SK-N-SH (cell line): ENCODE measurements at regions not wholly inside any gene's neighbourhood (a gene's known extent, or its start where the extent isn't known, plus 50 kb on each side); places are given as distances from the start of the nearest gene placed in this dataset.

Experiments used
- CTCF ChIA-PET: fragments of 300-600, 350-600 bp; formaldehyde crosslinking; extraction: SDS; loops from one replicate; lab custom pipeline; 2021; lab: Yijun Ruan, JAX
- POLR2A ChIA-PET: fragments of 350-600 bp; sonication (Branson Sonifier 250); formaldehyde crosslinking; extraction: SDS; loops from one replicate; lab custom pipeline; 2020; ENCODE audit warnings: antibody characterized with exemption, inconsistent platforms; lab: Yijun Ruan, JAX
- DNase-seq: peaks from one replicate; pipeline ENCODE4 v3.0.0; 2012
- H2AFZ ChIP-seq: fragments of 200-600 bp; sonication (generic); 2 replicates; pipeline ENCODE4 v1.8.1; 2016; ENCODE audit warnings: antibody characterized with exemption, mild to moderate bottlenecking, low read depth
- H3F3A ChIP-seq: fragments of 200-600 bp; sonication (generic); replicated peaks from 2 replicates; pipeline ENCODE3; 2016; ENCODE audit warnings: antibody characterized with exemption, mild to moderate bottlenecking; ENCODE audit not compliant: insufficient read depth
- H3K27ac ChIP-seq, 2 experiments: fragments of 200-500 bp in 1 of 2; fragments of 200-600 bp in 1 of 2; sonication (Bioruptor generic) in 1 of 2; sonication (generic), shearing (Covaris generic) in 1 of 2; 2 replicates each; pipeline versions ENCODE4 v1.5.1 to v1.6.1; 2014 to 2016; ENCODE audit warnings: low read depth in 2 of 2, inconsistent platforms in 1 of 2, low read length in 1 of 2, mild to moderate bottlenecking in 1 of 2, mixed read lengths in 1 of 2
- H3K27me3 ChIP-seq: fragments of 200-600 bp; sonication (generic), shearing (Covaris generic); 2 replicates; pipeline ENCODE4 v1.6.1; 2016; ENCODE audit warnings: mixed run types; ENCODE audit not compliant: insufficient read depth
- H3K36me3 ChIP-seq, 2 experiments: fragments of 200-500 bp in 1 of 2; fragments of 200-600 bp in 1 of 2; sonication (Bioruptor generic) in 1 of 2; sonication (generic) in 1 of 2; replicated peaks in 1 of 2; 2 replicates each; pipeline versions ENCODE3 to v1.5.1; 2014 to 2016; ENCODE audit warnings: low read length in 1 of 2, mild to moderate bottlenecking in 1 of 2; ENCODE audit not compliant: insufficient read depth in 2 of 2, control insufficient read depth in 1 of 2
- H3K4me1 ChIP-seq, 2 experiments: fragments of 200-500 bp in 1 of 2; fragments of 200-600 bp in 1 of 2; sonication (Bioruptor generic) in 1 of 2; sonication (generic), shearing (Covaris generic) in 1 of 2; 2 replicates each; pipeline versions ENCODE4 v1.5.1 to v1.6.1; 2014 to 2016; ENCODE audit warnings: low read depth in 1 of 2, low read length in 1 of 2, mixed run types in 1 of 2; ENCODE audit not compliant: insufficient read depth in 2 of 2, control insufficient read depth in 1 of 2
- H3K4me2 ChIP-seq: fragments of 200-600 bp; sonication (generic), shearing (Covaris generic); 2 replicates; pipeline ENCODE4 v1.6.1; 2017; ENCODE audit warnings: mixed run types
- H3K4me3 ChIP-seq, 2 experiments: fragments of 200-500 bp in 1 of 2; fragments of 200-600 bp in 1 of 2; sonication (Bioruptor generic) in 1 of 2; sonication (generic), shearing (Covaris generic) in 1 of 2; 2 replicates each; pipeline versions ENCODE4 v1.5.1 to v1.8.1; 2014 to 2016; ENCODE audit warnings: low read depth in 2 of 2, inconsistent platforms in 1 of 2, low read length in 1 of 2, mild to moderate bottlenecking in 1 of 2, mixed read lengths in 1 of 2, moderate library complexity in 1 of 2
- H3K79me2 ChIP-seq: fragments of 200-600 bp; sonication (generic); 2 replicates; pipeline ENCODE4 v1.8.1; 2017; ENCODE audit warnings: mild to moderate bottlenecking; ENCODE audit not compliant: insufficient read depth
- H3K9ac ChIP-seq: fragments of 200-600 bp; sonication (generic); 2 replicates; pipeline ENCODE4 v1.6.1; 2017; ENCODE audit warnings: mixed run types
- H3K9me2 ChIP-seq: fragments of 200-600 bp; sonication (generic); 2 replicates; pipeline ENCODE4 v1.6.1; 2017; ENCODE audit warnings: mixed run types
- H3K9me3 ChIP-seq: fragments of 200-600 bp; sonication (generic); 2 replicates; pipeline ENCODE4 v1.6.1; 2017; ENCODE audit warnings: mixed run types, mild to moderate bottlenecking, moderate library complexity
- H4K20me1 ChIP-seq: fragments of 200-600 bp; sonication (generic); 2 replicates; pipeline ENCODE4 v1.6.1; 2017; ENCODE audit warnings: mild to moderate bottlenecking, mixed run types; ENCODE audit not compliant: insufficient read depth
- ELF1 ChIP-seq: IDR thresholded peaks from 2 replicates; pipeline ENCODE4 v1.4.0; 2012
- EZH2phosphoT487 ChIP-seq: fragments of 200-600 bp; sonication (generic); IDR thresholded peaks from 2 replicates; pipeline ENCODE4 v1.6.1; 2017; ENCODE audit warnings: low read depth, mixed run types, mild to moderate bottlenecking, antibody characterized with exemption, moderate library complexity, borderline replicate concordance
- FOXM1 ChIP-seq: IDR thresholded peaks from 2 replicates; pipeline ENCODE4 v1.4.0; 2012; ENCODE audit warnings: low read depth, mild to moderate bottlenecking
- IRF3 ChIP-seq: fragments of 150-350 bp; IDR thresholded peaks from 2 replicates; pipeline ENCODE4 v1.6.1; 2016; ENCODE audit warnings: mild to moderate bottlenecking, low read depth, low read length
- JUND ChIP-seq: IDR thresholded peaks from 2 replicates; pipeline ENCODE4 v1.4.0; 2012
- MAX ChIP-seq: IDR thresholded peaks from 2 replicates; pipeline ENCODE4 v1.4.0; 2012; ENCODE audit warnings: low read depth
- MEF2A ChIP-seq: IDR thresholded peaks from 2 replicates; pipeline ENCODE4 v1.4.0; 2012; ENCODE audit warnings: low read depth, borderline replicate concordance
- MXI1 ChIP-seq: IDR thresholded peaks from 2 replicates; pipeline ENCODE4 v1.6.1; 2012; ENCODE audit warnings: mild to moderate bottlenecking, low read depth, low read length, improper control_type of control experiment
- NFIC ChIP-seq: IDR thresholded peaks from 2 replicates; pipeline ENCODE4 v1.4.0; 2012; ENCODE audit warnings: borderline replicate concordance
- NRF1 ChIP-seq: IDR thresholded peaks from 2 replicates; pipeline ENCODE4 v1.6.1; 2012; ENCODE audit warnings: low read depth, mild to moderate bottlenecking, low read length
- PBX3 ChIP-seq: IDR thresholded peaks from 2 replicates; pipeline ENCODE4; 2012
- POLR2AphosphoS5 ChIP-seq: IDR thresholded peaks from 2 replicates; pipeline ENCODE4 v1.6.1; 2012; ENCODE audit warnings: low read depth, low read length
- RAD21 ChIP-seq: IDR thresholded peaks from 2 replicates; pipeline ENCODE4 v1.6.1; 2012; ENCODE audit warnings: mild to moderate bottlenecking, low read length
- RCOR1 ChIP-seq: fragments of 150-350 bp; IDR thresholded peaks from 2 replicates; pipeline ENCODE4 v1.6.1; 2017; ENCODE audit warnings: antibody characterized with exemption, low read length
- REST ChIP-seq: IDR thresholded peaks from 2 replicates; pipeline ENCODE4 v1.6.1; 2012; ENCODE audit warnings: mild to moderate bottlenecking, low read depth, low read length, moderate library complexity
- SIN3A ChIP-seq: IDR thresholded peaks from 2 replicates; pipeline ENCODE4 v1.6.1; 2012; ENCODE audit warnings: low read depth, mild to moderate bottlenecking, low read length, moderate library complexity, borderline replicate concordance
- TCF12 ChIP-seq: IDR thresholded peaks from 2 replicates; pipeline ENCODE4 v1.4.0; 2012
- TEAD4 ChIP-seq: IDR thresholded peaks from 2 replicates; pipeline ENCODE4 v1.4.0; 2012; ENCODE audit warnings: mild to moderate bottlenecking, borderline replicate concordance; ENCODE audit not compliant: insufficient read depth
- USF2 ChIP-seq: fragments of 150-350 bp; IDR thresholded peaks from 2 replicates; pipeline ENCODE4 v1.6.1; 2017; ENCODE audit warnings: antibody characterized with exemption, low read length, low read depth, borderline replicate concordance
- ZBTB33 ChIP-seq: IDR thresholded peaks from 2 replicates; pipeline ENCODE4 v1.4.0; 2012; ENCODE audit warnings: low read depth, borderline replicate concordance
- WGBS: methylation state at CpG from one replicate; pipeline ENCODE4 v1.1.6; 2017; ENCODE audit warnings: low lambda C conversion rate; 5-methylcytosine and 5-hydroxymethylcytosine counted together

- H3K4me2 ChIP-seq, result no peak overlapping the region
- H2AFZ ChIP-seq, result no peak overlapping the region
- no peak for DNase-seq
- ChIA-PET CTCF (no interaction called here), POLR2A (no interaction called here)
- TF ChIP-seq TEAD4 (no peak), MXI1 (no peak), SIN3A (no peak), NFIC (no peak), REST (no peak), JUND (no peak), TCF12 (no peak), MEF2A (no peak), POLR2AphosphoS5 (no peak), PBX3 (no peak), RCOR1 (no peak)
- H4K20me1 ChIP-seq, result no peaks in the 10 kb centered on the region
- H3F3A ChIP-seq, result no peaks in the 10 kb centered on the region
- H3K4me1 ChIP-seq, result no peaks in the 10 kb centered on the region
- no peaks in the 10 kb centered on the region for H3K36me3 ChIP-seq
- H3K9ac ChIP-seq, result no peak overlapping the region
- H3K27me3 ChIP-seq, result peaks cover 5% of the 10 kb centered on the region; the same call in 1 of the 2 replicates
- H3K4me3 ChIP-seq, result no peak overlapping the region
- H3K79me2 ChIP-seq, result no peaks in the 10 kb centered on the region
- H3K27ac ChIP-seq, result no peak overlapping the region
- H3K9me2 ChIP-seq, result no peaks in the 10 kb centered on the region
- 15% methylated on average over 6 of the region's 6 CpGs for WGBS
- H3K9me3 ChIP-seq, result no peaks in the 10 kb centered on the region
Measured at GRCh38 chr9:109557481-109557880, 59.4 kb upstream of the PTPN3 start.

GRCh38 chr9:109558718-109559151, 60.6 kb upstream of the PTPN3 start:
- POLR2A ChIA-PET, result no interaction called here
- Histone ChIP-seq H3K4me3 (no peak overlapping the region), H3K4me1 (no peaks in the 10 kb centered on the region), H3F3A (no peaks in the 10 kb centered on the region), H3K9me3 (no peaks in the 10 kb centered on the region; the same call in 1 of the 2 replicates), H3K79me2 (no peaks in the 10 kb centered on the region), H3K4me2 (no peak overlapping the region), H3K36me3 (no peaks in the 10 kb centered on the region), H2AFZ (no peak overlapping the region), H3K9me2 (no peaks in the 10 kb centered on the region), H4K20me1 (no peaks in the 10 kb centered on the region), H3K27me3 (peaks cover 5% of the 10 kb centered on the region; the same call in 1 of the 2 replicates), H3K9ac (no peak overlapping the region), H3K27ac (no peak overlapping the region)
- DNase-seq, result no peak
- CTCF ChIA-PET, result interaction anchor here (2.0 kb wide), 1 partner anchor 16 kb away, joined by 6 read pairs; no protein-coding TSS in a partner anchor
- WGBS, result 20% methylated on average over 5 of the region's 5 CpGs
- TF ChIP-seq USF2 (no peak), ELF1 (no peak), RAD21 (no peak), RCOR1 (no peak), MAX (no peak), EZH2phosphoT487 (no peak), JUND (no peak), FOXM1 (no peak), IRF3 (no peak), NRF1 (no peak), MEF2A (no peak), ZBTB33 (no peak)
